HCT116 (cell line): ENCODE measurements at regions not wholly inside any gene's neighbourhood (a gene's known extent, or its start where the extent isn't known, plus 50 kb on each side); places are given as distances from the start of the nearest gene placed in this dataset.

Experiments
- ATAC-seq: fragments of 200-7000 bp; cut with Tn5 transposase; 2 replicates; pipeline ENCODE4 v1.9.1; 2020; ENCODE audit warnings: mild to moderate bottlenecking, moderate library complexity
- BruUV-seq: library from RNA; stranded (reverse); fragments of 400-500 nt; replicated peaks from 2 replicates; lab custom pipeline; 2021; lab: Mats Ljungman, UMichigan
- CTCF ChIA-PET: fragments of 300-600 bp; sonication (Branson Sonifier 250); formaldehyde crosslinking; loops from one replicate; lab custom pipeline; 2021; ENCODE audit warnings: antibody characterized with exemption; lab: Charles Lee
- POLR2A ChIA-PET: fragments of 300-600, 350-600 bp; sonication (Branson Sonifier 250); formaldehyde crosslinking; loops from one replicate; lab custom pipeline; 2021; ENCODE audit warnings: antibody characterized with exemption; lab: Charles Lee
- RAD21 ChIA-PET, 2 experiments: fragments of 300-600 bp; sonication (Branson Sonifier 250); formaldehyde crosslinking; loops; one replicate each; lab custom pipeline; 2023; ENCODE audit warnings: low total read pairs in 2 of 2; ENCODE audit not compliant: uncharacterized antibody in 2 of 2, unreplicated experiment in 2 of 2, low non-redundant PET in 1 of 2; lab: Charles Lee
- DNase-seq: peaks from one replicate; pipeline ENCODE4 v3.0.0-alpha.2; 2010; ENCODE audit warnings: low read depth, low spot score
- H2AFZ ChIP-seq: fragments of 200-600 bp; shearing (Covaris generic), sonication (generic); 2 replicates; pipeline ENCODE4 v1.6.1; 2017; ENCODE audit warnings: low read depth, mixed run types, mixed read lengths, antibody characterized with exemption, low read length; ENCODE audit not compliant: poor library complexity, severe bottlenecking
- H3K27ac ChIP-seq: 2 replicates; pipeline ENCODE4 v1.5.1; 2012; ENCODE audit warnings: low read depth, low read length
- H3K27me3 ChIP-seq: fragments of 200-600 bp; sonication (generic); 2 replicates; pipeline ENCODE4 v1.6.1; 2016; ENCODE audit warnings: mixed run types, low read length, mixed read lengths; ENCODE audit not compliant: insufficient read depth
- H3K36me3 ChIP-seq, 2 experiments: fragments of 200-500 bp in 1 of 2; fragments of 200-600 bp in 1 of 2; sonication (Bioruptor generic) in 1 of 2; sonication (generic) in 1 of 2; 2 replicates each; pipeline versions ENCODE4 v1.5.1 to v1.6.1; 2014 to 2016; ENCODE audit warnings: low read length in 2 of 2, inconsistent platforms in 1 of 2, mixed read lengths in 1 of 2, mixed run types in 1 of 2; ENCODE audit not compliant: insufficient read depth in 2 of 2, control insufficient read depth in 1 of 2
- H3K4me1 ChIP-seq, 2 experiments: fragments of 200-600 bp in 1 of 2; sonication (generic) in 1 of 2; 2 replicates each; pipeline versions ENCODE4 v1.5.1 to v1.6.1; 2012 to 2017; ENCODE audit warnings: low read length in 2 of 2, inconsistent platforms in 1 of 2, mild to moderate bottlenecking in 1 of 2, mixed read lengths in 1 of 2, mixed run types in 1 of 2, moderate library complexity in 1 of 2; ENCODE audit not compliant: insufficient read depth in 2 of 2, control insufficient read depth in 1 of 2
- H3K4me2 ChIP-seq: fragments of 200-600 bp; sonication (generic); 2 replicates; pipeline ENCODE4 v1.6.1; 2017; ENCODE audit warnings: mixed run types, low read length, mixed read lengths
- H3K4me3 ChIP-seq, 2 experiments: fragments of 200-600 bp in 1 of 2; sonication (generic) in 1 of 2; replicated peaks in 1 of 2; 2 replicates each; pipeline ENCODE4 v1.5.1; 2011 to 2016; ENCODE audit warnings: low read length in 2 of 2, control low read depth in 1 of 2, low read depth in 1 of 2, mild to moderate bottlenecking in 1 of 2, mixed read lengths in 1 of 2, mixed run types in 1 of 2
- H3K79me2 ChIP-seq: fragments of 200-600 bp; sonication (generic); 2 replicates; pipeline ENCODE4 v1.6.1; 2017; ENCODE audit warnings: mild to moderate bottlenecking, mixed run types, low read length, moderate library complexity, mixed read lengths; ENCODE audit not compliant: insufficient read depth
- H3K9ac ChIP-seq: fragments of 200-600 bp; sonication (generic); 2 replicates; pipeline ENCODE4 v1.6.1; 2016; ENCODE audit warnings: low read length, mixed read lengths
- H3K9me2 ChIP-seq: fragments of 200-600 bp; sonication (generic), shearing (Covaris generic); 2 replicates; pipeline ENCODE4 v1.6.1; 2017; ENCODE audit warnings: mixed run types, mild to moderate bottlenecking, moderate library complexity; ENCODE audit not compliant: insufficient read depth
- H3K9me3 ChIP-seq, 2 experiments: fragments of 200-500 bp in 1 of 2; fragments of 200-600 bp in 1 of 2; sonication (Bioruptor generic) in 1 of 2; sonication (generic) in 1 of 2; 2 replicates each; pipeline ENCODE4 v1.6.1; 2014 to 2017; ENCODE audit warnings: low read length in 2 of 2, mixed read lengths in 2 of 2, inconsistent platforms in 1 of 2, low read depth in 1 of 2, mild to moderate bottlenecking in 1 of 2, mixed run types in 1 of 2, moderate library complexity in 1 of 2; ENCODE audit not compliant: control insufficient read depth in 1 of 2, insufficient read depth in 1 of 2
- H4K20me1 ChIP-seq: fragments of 200-600 bp; sonication (generic), shearing (Covaris generic); 2 replicates; pipeline ENCODE4 v1.6.1; 2017; ENCODE audit warnings: mixed run types, mild to moderate bottlenecking, moderate library complexity; ENCODE audit not compliant: insufficient read depth
- ATF3 ChIP-seq: IDR thresholded peaks from 2 replicates; pipeline ENCODE4 v1.6.1; 2012
- CBX3 ChIP-seq: IDR thresholded peaks from 2 replicates; pipeline ENCODE4 v1.6.1; 2012; ENCODE audit warnings: low read depth
- CEBPB ChIP-seq: IDR thresholded peaks from 2 replicates; pipeline ENCODE4 v1.6.1; 2012; ENCODE audit warnings: low read depth
- CTCF ChIP-seq, 3 experiments: fragments of 200-600 bp in 1 of 3; sonication (generic) in 1 of 3; IDR thresholded peaks in 2 of 3; conservative IDR thresholded peaks in 1 of 3; 2 replicates each; pipeline ENCODE4 v1.5.1; 2012 to 2017; ENCODE audit warnings: low read depth in 2 of 3, low read length in 2 of 3, antibody characterized with exemption in 1 of 3, borderline replicate concordance in 1 of 3, control low read depth in 1 of 3, mild to moderate bottlenecking in 1 of 3, mixed read lengths in 1 of 3, mixed run types in 1 of 3, moderate library complexity in 1 of 3; ENCODE audit not compliant: insufficient read depth in 1 of 3
- ELF1 ChIP-seq: IDR thresholded peaks from 2 replicates; pipeline ENCODE4 v1.6.1; 2012; ENCODE audit warnings: low read depth, borderline replicate concordance
- EZH2 ChIP-seq: fragments of 200-600 bp; sonication (generic); IDR thresholded peaks from 2 replicates; pipeline ENCODE4 v1.6.1; 2017; ENCODE audit warnings: antibody characterized with exemption, mixed run types
- EZH2phosphoT487 ChIP-seq: fragments of 200-600 bp; IDR thresholded peaks from 2 replicates; pipeline ENCODE4 v1.6.1; 2018; ENCODE audit warnings: antibody characterized with exemption, borderline replicate concordance
- FOSL1 ChIP-seq: IDR thresholded peaks from 2 replicates; pipeline ENCODE4 v1.6.1; 2012; ENCODE audit warnings: low read depth
- JUND ChIP-seq: IDR thresholded peaks from 2 replicates; pipeline ENCODE4 v1.6.1; 2012
- POLR2A ChIP-seq: IDR thresholded peaks from 2 replicates; pipeline ENCODE4 v1.7.0; 2011; ENCODE audit warnings: borderline replicate concordance; ENCODE audit not compliant: insufficient read depth, insufficient read length; ENCODE audit errors: extremely low read depth
- RAD21 ChIP-seq: IDR thresholded peaks from 2 replicates; pipeline ENCODE4 v1.6.1; 2012; ENCODE audit warnings: low read depth, mild to moderate bottlenecking
- REST ChIP-seq: IDR thresholded peaks from 2 replicates; pipeline ENCODE4 v1.6.1; 2012; ENCODE audit warnings: low read depth
- SIN3A ChIP-seq: IDR thresholded peaks from 2 replicates; pipeline ENCODE4 v1.6.1; 2012; ENCODE audit warnings: low read depth
- SP1 ChIP-seq: IDR thresholded peaks from 2 replicates; pipeline ENCODE4 v1.6.1; 2012; ENCODE audit warnings: low read depth
- SRF ChIP-seq: IDR thresholded peaks from 2 replicates; pipeline ENCODE4 v1.6.1; 2012; ENCODE audit warnings: low read depth
- ZBTB33 ChIP-seq: IDR thresholded peaks from 2 replicates; pipeline ENCODE4 v1.6.1; 2011; ENCODE audit warnings: mild to moderate bottlenecking, low read length, moderate library complexity; ENCODE audit not compliant: insufficient replicate concordance; ENCODE audit errors: extremely low read depth
- ZNF274 ChIP-seq: fragments of 200-500 bp; sonication (Bioruptor generic); IDR thresholded peaks from 2 replicates; pipeline ENCODE4 v1.6.1; 2014; ENCODE audit warnings: mild to moderate bottlenecking, low read depth, low read length, inconsistent platforms
- intact Hi-C: fragments of 100-400 bp; cut with micrococcal nuclease; formaldehyde crosslinking; loops from 2 replicates; pipeline ENCODE4 v1.10.0; 2022

GRCh38 chr14:84926656-84927055 lies 603.3 kb upstream of the FLRT2 start:
- no peaks in the 10 kb centered on the region for H4K20me1 ChIP-seq
- no peaks in the 10 kb centered on the region for H3K36me3 ChIP-seq
- POLR2A ChIA-PET, result no interaction called here
- DNase-seq (no peak), ATAC-seq (no peak)
- H3K4me2 ChIP-seq, result no peak overlapping the region
- no peak overlapping the region for H2AFZ ChIP-seq
- peaks cover 7 to 22% of the 10 kb centered on the region in 2 experiments; a peak in 2 of 4 replicates for H3K9me3 ChIP-seq
- CTCF ChIA-PET, result no interaction called here
- RAD21 ChIA-PET, result no interaction called here
- H3K9me2 ChIP-seq, result no peaks in the 10 kb centered on the region
- no peak overlapping the region for H3K27ac ChIP-seq
- TF ChIP-seq EZH2 (no peak), SIN3A (no peak), ELF1 (no peak), CTCF (IDR thresholded peaks at IDR 0.05 in 2 of 3, conservative IDR thresholded peaks at IDR 0.05 in 1 of 3; ENCODE audit: borderline replicate concordance in 1 of 3, insufficient read depth in 1 of 3, low read depth in 2 of 3, low read length in 2 of 3) (no peak), FOSL1 (no peak), SP1 (no peak), POLR2A (no peak), RAD21 (no peak), JUND (no peak), CEBPB (no peak), ZBTB33 (no peak), ATF3 (no peak), EZH2phosphoT487 (no peak), CBX3 (no peak), ZNF274 (no peak), SRF (no peak), REST (no peak)
- no peaks in the 10 kb centered on the region for H3K79me2 ChIP-seq
- intact Hi-C loops, result no loop called here
- no TSS peak for BruUV-seq
- H3K4me1 ChIP-seq, result no peaks in the 10 kb centered on the region
- H3K27me3 ChIP-seq, result no peaks in the 10 kb centered on the region
- no peak overlapping the region for H3K4me3 ChIP-seq
- no peak overlapping the region for H3K9ac ChIP-seq
